ENCODE measurements at regions not wholly inside any gene's neighbourhood (a gene's known extent, or its start where the extent isn't known, plus 50 kb on each side); places are given as distances from the start of the nearest gene placed in this dataset.
"Not testable (repeated sequence)": the region's sequence is repeated elsewhere in the genome, so short reads cannot be mapped to it uniquely, and the experiment has no call there.

- Histone ChIP-seq H3K9me3 (ENCODE audit: control insufficient read depth in 1 of 2, insufficient read depth in 1 of 2, low read length in 2 of 2) (no peaks in the 10 kb centered on the region), H3K4me3 (ENCODE audit: low read length) (no peak overlapping the region), H3K27ac (ENCODE audit: low read depth in 1 of 2, low read length in 2 of 2) (no peak overlapping the region), H3K4me1 (ENCODE audit: insufficient read depth, low read length) (no peaks in the 10 kb centered on the region), H3K36me3 (ENCODE audit: insufficient read depth, low read length) (no peaks in the 10 kb centered on the region), H3K27me3 (ENCODE audit: control insufficient read depth in 1 of 2, insufficient read depth in 2 of 2, low read length in 2 of 2) (peaks cover 0 to 4% of the 10 kb centered on the region in 2 experiments)
- Mint-ChIP-seq H3K36me3 (ENCODE audit: low read depth) (no peaks in the 10 kb centered on the region), H3K4me1 (ENCODE audit: low read depth) (no peaks in the 10 kb centered on the region), H3K4me3 (no peak overlapping the region), H3K27ac (no peak overlapping the region), H3K9me3 (no peaks in the 10 kb centered on the region), H3K27me3 (no peaks in the 10 kb centered on the region)
- no peak for ATAC-seq (ENCODE audit: poor library complexity)
- CTCF ChIA-PET, result no interaction called here
- no peak for TF ChIP-seq CTCF (IDR thresholded peaks at IDR 0.05)
- POLR2A ChIA-PET, result no interaction called here
- intact Hi-C loops (cut with DNase I, micrococcal nuclease), result no loop called here
- DNase-seq, result no peak
These were observed 660.7 kb downstream of the LMO4 start for GRCh38 chr1:87989346-87989745.

GRCh38 chr1:87992536-87992935 is 663.9 kb downstream of the LMO4 start:
- CTCF ChIA-PET; DNase-seq; H3K36me3 ChIP-seq (ENCODE audit: insufficient read depth, low read length): not testable (repeated sequence)

GRCh38 chr1:87993051-87993450 is 664.4 kb downstream of the LMO4 start:
- no peak for ATAC-seq (ENCODE audit: poor library complexity)
- Histone ChIP-seq H3K27ac (ENCODE audit: low read depth in 1 of 2, low read length in 2 of 2) (no peak overlapping the region), H3K9me3 (ENCODE audit: control insufficient read depth in 1 of 2, insufficient read depth in 1 of 2, low read length in 2 of 2) (no peaks in the 10 kb centered on the region), H3K36me3 (ENCODE audit: insufficient read depth, low read length) (no peaks in the 10 kb centered on the region), H3K27me3 (ENCODE audit: control insufficient read depth in 1 of 2, insufficient read depth in 2 of 2, low read length in 2 of 2) (peaks cover 0 to 4% of the 10 kb centered on the region in 2 experiments), H3K4me3 (ENCODE audit: low read length) (no peak overlapping the region), H3K4me1 (ENCODE audit: insufficient read depth, low read length) (no peaks in the 10 kb centered on the region)
- Mint-ChIP-seq H3K36me3 (ENCODE audit: low read depth) (no peaks in the 10 kb centered on the region), H3K27me3 (no peaks in the 10 kb centered on the region), H3K9me3 (no peaks in the 10 kb centered on the region), H3K4me3 (no peak overlapping the region), H3K27ac (no peak overlapping the region), H3K4me1 (ENCODE audit: low read depth) (no peaks in the 10 kb centered on the region)
- POLR2A ChIA-PET, result no interaction called here
- CTCF ChIA-PET, result no interaction called here
- intact Hi-C loops (cut with DNase I, micrococcal nuclease), result no loop called here
- TF ChIP-seq CTCF (IDR thresholded peaks at IDR 0.05), result no peak
- no peak for DNase-seq

More at GRCh38 chr1:87992536-87992935, 663.9 kb downstream of the LMO4 start:
- H3K4me3 ChIP-seq (ENCODE audit: low read length); H3K9me3 ChIP-seq (ENCODE audit: control insufficient read depth in 1 of 2, insufficient read depth in 1 of 2, low read length in 2 of 2); H3K27me3 ChIP-seq (ENCODE audit: control insufficient read depth in 1 of 2, insufficient read depth in 2 of 2, low read length in 2 of 2); H3K36me3 Mint-ChIP-seq (ENCODE audit: low read depth); intact Hi-C loops (cut with DNase I, micrococcal nuclease); ATAC-seq (ENCODE audit: poor library complexity); H3K4me1 Mint-ChIP-seq (ENCODE audit: low read depth); H3K27me3 Mint-ChIP-seq; H3K4me3 Mint-ChIP-seq; H3K4me1 ChIP-seq (ENCODE audit: insufficient read depth, low read length); H3K27ac ChIP-seq (ENCODE audit: low read depth in 1 of 2, low read length in 2 of 2); H3K27ac Mint-ChIP-seq; POLR2A ChIA-PET; H3K9me3 Mint-ChIP-seq: not testable (repeated sequence)

- Mint-ChIP-seq H3K27ac (no peak overlapping the region), H3K9me3 (no peaks in the 10 kb centered on the region), H3K4me3 (no peak overlapping the region), H3K4me1 (ENCODE audit: low read depth) (no peaks in the 10 kb centered on the region), H3K36me3 (ENCODE audit: low read depth) (no peaks in the 10 kb centered on the region), H3K27me3 (peaks cover 6% of the 10 kb centered on the region)
- no peak for DNase-seq
- H3K4me1 ChIP-seq (ENCODE audit: insufficient read depth, low read length), result no peaks in the 10 kb centered on the region
- no peak for ATAC-seq (ENCODE audit: poor library complexity)
- no peaks in the 10 kb centered on the region for H3K36me3 ChIP-seq (ENCODE audit: insufficient read depth, low read length)
- H3K27me3 ChIP-seq (ENCODE audit: control insufficient read depth in 1 of 2, insufficient read depth in 2 of 2, low read length in 2 of 2), result no peaks in the 10 kb centered on the region
- intact Hi-C loops (cut with DNase I, micrococcal nuclease), result no loop called here
- TF ChIP-seq CTCF (IDR thresholded peaks at IDR 0.05), result no peak
- H3K9me3 ChIP-seq (ENCODE audit: control insufficient read depth in 1 of 2, insufficient read depth in 1 of 2, low read length in 2 of 2), result no peaks in the 10 kb centered on the region
- no peak overlapping the region for H3K27ac ChIP-seq (ENCODE audit: low read depth in 1 of 2, low read length in 2 of 2)
- no peak overlapping the region for H3K4me3 ChIP-seq (ENCODE audit: low read length)
- ChIA-PET POLR2A (no interaction called here), CTCF (no interaction called here)
These were observed 671.2 kb downstream of the LMO4 start for GRCh38 chr1:87999852-88000251.

Measured in CD4-positive, alpha-beta T cell (primary cell).